TTC549 (cell line): ENCODE measurements at regions not wholly inside any gene's neighbourhood (a gene's known extent, or its start where the extent isn't known, plus 50 kb on each side); places are given as distances from the start of the nearest gene placed in this dataset.
"Not testable (repeated sequence)": the region's sequence is repeated elsewhere in the genome, so short reads cannot be mapped to it uniquely, and the experiment has no call there.

Source experiments
- FAIRE-seq: peaks from 2 replicates; lab custom pipeline; 2012; peaks lifted over from hg19 to GRCh38; lab: Jason Lieb, UNC

DNA sequence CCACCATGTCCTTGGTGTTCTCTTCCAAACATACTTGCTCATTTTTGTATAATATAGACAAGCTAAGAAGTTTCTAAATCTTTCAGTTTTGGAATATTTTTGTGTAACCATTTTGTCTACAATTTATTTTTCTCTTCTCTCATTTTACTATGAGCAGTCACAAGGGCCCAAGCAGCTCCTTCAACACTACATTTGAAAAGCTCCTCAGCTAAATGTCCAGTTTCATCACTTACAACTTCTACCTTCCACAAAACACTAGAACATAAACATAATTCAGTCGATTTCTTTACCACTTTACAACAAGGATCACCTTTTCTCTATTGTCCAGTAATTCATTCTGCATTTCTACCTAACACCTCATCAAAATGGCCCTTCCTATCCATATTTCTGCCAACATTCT is 554.4 kb downstream of the RAB28 start:
- FAIRE-seq = no peak

- no peak for FAIRE-seq
Measured at GRCh38 chr4:12928751-12929150, 555.4 kb downstream of the RAB28 start.

GRCh38 chr4:12926189-12927066 is 557.7 kb downstream of the RAB28 start:
- FAIRE-seq = no peak

GRCh38 chr4:12924728-12925320 is 559.3 kb downstream of the RAB28 start:
- no peak for FAIRE-seq

DNA sequence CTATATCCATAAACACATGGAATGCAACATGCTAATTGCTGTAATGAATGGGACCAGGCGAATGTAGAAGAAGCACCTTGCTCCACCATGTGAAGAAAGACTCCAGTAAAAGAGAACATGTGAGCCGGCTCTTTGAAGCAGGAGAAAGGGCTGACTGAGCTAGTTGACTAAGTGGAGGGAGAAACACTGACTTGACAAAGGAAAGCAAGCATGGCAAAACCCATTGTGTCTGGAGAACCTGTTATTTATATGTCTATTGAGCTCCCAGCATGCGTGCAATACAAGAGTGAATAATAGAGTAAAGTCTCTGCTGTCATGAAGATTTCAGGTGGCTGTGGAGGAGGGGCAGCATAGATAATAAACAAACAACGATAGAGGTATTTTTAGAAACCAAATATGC is 559.9 kb downstream of the RAB28 start:
- no peak for FAIRE-seq

DNA sequence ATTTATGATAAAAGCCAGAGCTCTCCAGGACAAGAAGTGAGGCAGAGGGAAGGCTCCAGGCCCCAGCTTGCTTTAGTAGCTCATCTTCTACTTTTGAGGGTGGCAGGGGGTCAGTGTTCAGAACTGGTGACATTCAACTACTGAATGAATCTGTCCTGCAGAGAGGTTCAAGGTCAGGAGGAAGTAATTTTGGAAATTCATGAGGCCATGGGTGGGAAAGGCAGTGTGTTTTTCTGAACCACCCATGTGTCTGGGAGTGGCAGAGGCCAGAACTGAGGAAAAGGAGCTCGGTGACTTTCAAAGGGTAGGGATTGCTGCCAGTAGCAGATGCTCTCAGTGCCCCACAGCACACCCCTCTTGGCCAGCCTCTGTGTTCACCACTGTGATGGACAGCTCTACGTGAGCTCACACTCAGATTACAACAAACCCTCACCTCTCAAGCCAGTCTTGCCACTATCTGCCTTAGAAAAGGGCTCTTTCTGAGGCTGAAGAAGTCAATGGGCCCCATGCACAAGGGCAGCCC is 571.2 kb downstream of the RAB28 start:
- FAIRE-seq = no peak

DNA sequence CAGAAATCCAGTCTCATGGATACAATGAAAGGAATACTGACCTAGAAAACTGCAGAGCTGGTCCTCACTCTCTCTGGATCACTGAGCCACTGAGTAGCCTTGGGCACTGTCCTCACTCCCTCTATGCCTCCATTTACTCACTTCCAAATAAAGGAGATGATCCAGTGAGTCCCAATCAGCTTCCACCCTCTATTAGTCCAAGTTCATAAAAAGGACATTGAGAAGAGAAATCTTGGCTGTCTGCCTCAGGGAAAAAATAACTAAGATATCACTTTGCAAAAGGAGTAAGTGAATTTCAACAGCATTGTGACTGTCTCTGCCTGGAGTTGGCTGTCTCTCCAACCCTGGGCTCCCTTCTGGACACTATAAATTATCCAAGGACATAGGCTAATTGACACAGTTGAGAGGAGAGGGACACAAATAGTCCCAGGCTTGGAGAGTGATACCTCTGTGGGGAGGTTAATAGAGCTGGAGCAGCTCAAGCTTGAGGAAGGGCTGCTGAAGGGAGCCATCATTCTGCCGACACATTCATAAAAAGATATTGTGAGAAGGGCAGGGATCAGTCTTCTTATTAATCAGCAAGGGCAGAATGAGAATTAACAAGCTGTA is 572.3 kb downstream of the RAB28 start:
- FAIRE-seq = no peak

GRCh38 chr4:12903640-12904039 is 580.5 kb downstream of the RAB28 start:
- FAIRE-seq = not testable (repeated sequence)

GRCh38 chr4:12902735-12903134 is 581.4 kb downstream of the RAB28 start:
- FAIRE-seq = no peak

DNA sequence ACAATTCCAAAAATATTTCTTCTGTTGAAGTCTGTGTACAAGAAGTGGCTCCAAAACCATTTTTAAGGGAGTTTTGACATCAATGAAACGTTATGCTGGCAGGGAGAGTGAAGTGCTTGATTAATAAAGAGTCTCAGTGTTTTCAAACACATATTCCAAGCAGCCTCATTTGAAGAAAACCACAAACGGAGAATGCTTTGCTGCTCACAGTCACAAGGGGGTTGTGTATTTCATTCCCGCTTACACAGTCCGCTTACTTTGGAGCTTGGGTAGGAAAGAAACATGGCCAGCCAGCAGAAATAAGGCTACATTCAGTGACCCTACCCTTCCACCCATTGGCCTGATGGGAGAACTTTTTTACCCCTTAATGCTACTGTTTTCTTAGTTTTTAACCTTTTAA is 586.2 kb downstream of the RAB28 start:
- FAIRE-seq = no peak

GRCh38 chr4:12894062-12894461 is 590.1 kb downstream of the RAB28 start:
- no peak for FAIRE-seq

DNA sequence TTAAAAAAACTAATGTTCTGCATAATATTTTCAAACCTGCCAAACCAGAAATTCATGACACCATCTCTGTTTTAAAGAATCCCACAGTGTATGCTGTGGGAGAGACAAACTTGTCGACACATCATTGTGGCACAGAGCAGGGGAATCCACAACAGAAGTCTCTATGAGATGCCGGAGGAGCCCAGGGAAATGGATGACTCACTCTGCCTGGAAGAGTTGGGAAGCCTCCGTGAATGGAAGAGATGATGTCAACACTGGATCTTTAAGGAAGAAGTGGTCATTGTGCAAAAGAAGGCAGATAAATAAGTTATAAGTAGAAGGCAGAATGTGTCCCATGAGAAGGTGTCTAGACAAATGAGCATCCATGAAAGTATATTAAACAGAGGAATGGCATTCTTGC is 595.1 kb downstream of the RAB28 start:
- no peak for FAIRE-seq

DNA sequence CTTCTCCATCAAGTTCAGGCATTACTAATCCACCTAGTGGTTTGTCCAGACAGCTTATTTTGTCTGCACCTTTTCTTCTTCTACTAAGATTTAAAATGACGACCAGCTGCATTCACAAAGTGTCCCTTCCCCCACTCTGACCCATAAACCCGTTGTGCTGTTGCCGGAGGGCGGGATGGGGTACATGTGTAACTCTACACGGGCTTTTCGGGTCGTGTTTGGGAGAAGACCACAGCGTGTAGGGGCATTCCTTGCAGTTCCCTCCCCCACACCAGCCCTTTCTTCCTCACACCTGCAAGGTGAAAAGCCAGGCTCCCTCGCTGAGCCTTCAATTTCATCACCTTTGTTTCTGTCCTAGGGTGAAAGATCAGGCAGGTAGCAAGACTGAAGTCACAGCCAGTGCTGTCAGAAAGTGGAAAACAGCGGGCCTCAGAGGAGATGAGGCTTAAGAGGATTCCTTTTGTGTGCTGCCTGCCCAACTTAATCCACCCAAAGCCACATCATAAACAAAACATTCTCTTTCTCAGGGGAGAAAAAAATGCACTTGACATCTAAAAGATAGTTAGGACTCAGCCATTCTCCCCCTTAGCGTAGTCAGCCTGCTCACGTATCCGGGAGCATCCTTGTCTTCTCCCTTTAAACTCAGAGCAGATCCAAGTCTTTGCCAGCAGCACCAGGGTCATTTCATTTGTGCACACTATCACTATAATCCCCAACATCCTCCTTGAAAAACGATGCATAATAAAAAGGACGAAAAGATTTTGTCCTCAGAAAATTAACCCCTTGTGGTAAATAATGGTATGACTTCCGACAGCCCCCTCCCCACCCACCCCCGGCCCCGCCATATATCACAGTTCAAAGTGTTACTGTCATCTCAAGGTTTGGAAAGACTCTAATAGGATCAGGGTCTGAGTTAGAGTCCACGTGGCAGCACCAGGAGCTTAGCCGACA is 599.0 kb downstream of the RAB28 start:
- no peak for FAIRE-seq

DNA sequence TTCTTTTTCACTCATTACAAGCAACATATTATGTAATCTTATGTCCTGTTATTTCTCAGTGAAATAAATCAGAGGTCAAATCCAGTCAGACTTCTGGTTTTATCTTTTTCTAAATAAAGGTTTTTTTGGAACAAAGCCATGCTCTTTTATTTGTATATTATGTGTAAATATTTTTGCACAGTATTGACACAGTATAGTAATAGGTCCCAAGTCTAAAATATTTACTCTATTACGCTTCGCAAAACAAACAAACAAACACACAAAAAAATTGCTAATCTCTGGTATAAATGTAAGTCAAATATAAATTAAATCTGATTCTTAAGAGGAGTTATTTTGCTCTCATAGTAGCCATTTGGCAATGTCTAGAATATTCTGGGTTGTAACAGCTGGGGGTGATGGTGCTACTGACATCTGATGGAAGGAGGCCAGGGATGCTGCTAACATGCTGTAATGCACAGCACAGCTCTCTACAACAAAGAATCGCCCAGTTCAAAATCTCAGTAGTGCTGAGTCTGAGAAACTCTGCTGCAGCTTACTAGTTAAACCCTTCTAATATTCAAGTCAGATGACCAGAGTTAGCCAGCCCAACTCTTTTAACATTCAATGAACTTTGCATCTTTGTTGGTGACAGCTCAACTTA is 602.1 kb downstream of the RAB28 start:
- FAIRE-seq = no peak

- no peak for FAIRE-seq
Measured at GRCh38 chr4:12880844-12881243, 603.3 kb downstream of the RAB28 start.

DNA sequence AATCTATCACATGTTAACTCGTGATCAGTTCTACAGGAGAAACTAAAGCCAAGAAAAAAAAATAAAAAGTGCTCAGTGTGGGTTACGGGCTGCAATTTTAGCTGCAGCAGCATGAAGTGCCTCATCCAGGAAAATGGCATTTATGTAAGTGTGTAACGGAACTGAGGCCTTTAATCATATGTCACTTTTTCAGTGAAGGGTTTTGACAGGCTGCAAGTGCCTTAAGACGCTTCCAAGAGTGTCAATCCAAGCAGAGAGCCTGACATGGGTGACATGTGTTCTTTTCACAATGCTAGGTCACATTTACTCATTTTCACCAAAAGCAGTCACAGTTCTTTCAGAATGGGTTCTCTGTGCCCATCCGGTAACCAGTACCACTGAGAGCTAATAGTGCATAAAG is 604.6 kb downstream of the RAB28 start:
- no peak for FAIRE-seq

DNA sequence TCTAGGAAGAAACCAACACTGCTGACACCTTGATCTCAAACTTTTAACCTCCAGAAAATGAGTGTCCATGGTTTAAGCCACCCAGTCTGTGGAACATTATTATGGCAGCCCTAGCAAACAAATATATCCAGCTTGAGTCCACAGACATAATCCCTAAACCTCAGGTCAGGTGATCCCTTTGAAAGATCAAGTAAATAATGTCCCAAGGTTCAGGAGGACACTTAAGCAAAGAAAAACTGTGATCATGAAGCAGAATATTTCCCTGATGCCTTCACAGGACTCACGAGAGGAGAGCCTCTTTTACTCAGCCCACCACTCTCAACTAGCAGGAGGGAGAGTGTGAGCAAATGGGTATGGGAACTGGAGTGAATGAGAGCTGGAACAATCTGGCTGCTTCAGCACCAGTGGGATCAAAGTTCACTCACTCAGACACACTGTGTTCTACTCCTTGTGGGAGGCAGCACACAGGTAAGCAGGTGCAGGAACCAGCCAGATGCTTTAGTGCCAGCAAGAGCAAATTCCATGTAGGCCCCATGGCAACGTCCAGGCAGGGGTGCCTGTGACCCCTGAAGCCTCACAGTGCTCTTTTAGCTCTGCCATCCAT is 608.4 kb downstream of the RAB28 start:
- FAIRE-seq = no peak

GRCh38 chr4:12873351-12873750 is 610.8 kb downstream of the RAB28 start:
- no peak for FAIRE-seq

DNA sequence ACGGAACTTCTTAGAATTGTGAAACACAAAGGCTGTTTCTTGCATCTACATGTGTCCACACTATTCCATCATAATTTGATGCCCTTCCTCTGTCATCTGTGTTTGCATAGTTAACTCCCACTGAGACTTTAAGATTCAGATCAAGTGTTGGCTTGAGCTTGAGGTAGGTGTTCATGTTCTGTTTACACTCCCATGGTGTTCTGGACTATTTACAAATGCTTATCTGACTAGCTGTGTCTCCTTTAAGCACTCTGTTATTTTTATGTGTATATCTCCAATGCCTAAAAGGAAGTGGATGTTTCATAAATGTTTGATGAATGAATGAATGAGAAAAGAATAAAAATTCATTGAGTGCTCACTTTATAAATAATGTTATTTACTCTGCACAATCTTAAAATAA is 622.7 kb downstream of the RAB28 start:
- no peak for FAIRE-seq

DNA sequence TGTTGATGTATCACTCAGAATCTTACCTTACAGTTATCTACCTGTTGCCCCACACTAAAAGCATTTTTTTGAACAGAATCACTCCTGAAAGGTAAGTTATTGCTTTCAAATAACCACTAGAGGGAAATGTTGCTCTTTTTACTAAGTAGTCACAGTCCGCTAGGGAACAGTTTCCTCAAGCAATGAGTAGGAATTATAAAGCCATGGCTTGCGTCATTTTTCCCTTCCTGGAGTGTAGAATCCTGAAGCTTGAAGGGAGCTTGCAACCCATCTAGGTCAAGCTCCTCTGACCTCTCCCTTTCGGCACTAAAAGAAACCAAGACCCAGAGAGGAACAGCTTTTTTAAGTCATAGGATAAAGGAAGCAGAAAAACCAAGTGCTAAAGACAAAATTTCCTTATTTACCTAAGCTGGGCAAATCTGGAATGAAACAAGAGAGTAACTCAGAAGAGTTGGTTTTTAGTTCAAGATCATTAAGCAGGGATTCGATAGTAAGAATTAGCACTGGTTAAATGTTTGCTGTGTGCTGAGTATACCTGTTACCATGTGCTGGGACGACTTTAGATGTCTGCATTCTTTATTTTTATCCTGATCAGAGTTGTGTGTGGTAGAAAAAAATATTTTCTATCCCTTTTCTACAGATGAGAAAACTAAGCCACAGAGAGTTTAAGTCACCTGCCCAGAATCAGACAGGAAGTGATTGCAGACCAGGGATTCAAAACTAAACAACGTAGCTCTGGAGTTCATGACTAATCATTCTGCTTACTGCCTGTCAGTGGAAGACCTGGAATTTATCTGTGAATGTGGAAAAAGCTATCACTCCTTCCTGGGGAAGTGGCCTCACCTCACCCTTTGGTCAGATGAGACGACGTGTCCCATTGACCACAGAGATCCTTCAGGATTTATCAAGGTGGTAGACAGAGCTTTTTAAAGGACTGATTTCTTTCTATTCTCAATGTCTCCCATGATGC is 631.5 kb downstream of the RAB28 start:
- FAIRE-seq = peak; percentile 89
